IPS-15b (cell line): ENCODE measurements at regions not wholly inside any gene's neighbourhood (a gene's known extent, or its start where the extent isn't known, plus 50 kb on each side); places are given as distances from the start of the nearest gene placed in this dataset.

ENCODE experiments used
- H3K27me3 ChIP-seq: one replicate; pipeline ENCODE4 v1.6.1; 2013; ENCODE audit warnings: low read length; ENCODE audit not compliant: control insufficient read depth, insufficient read depth
- H3K36me3 ChIP-seq: one replicate; pipeline ENCODE4 v1.6.1; 2013; ENCODE audit warnings: low read length; ENCODE audit not compliant: control insufficient read depth, insufficient read depth
- H3K4me1 ChIP-seq: one replicate; pipeline ENCODE4 v1.6.1; 2013; ENCODE audit warnings: mild to moderate bottlenecking, low read length; ENCODE audit not compliant: control insufficient read depth, insufficient read depth
- H3K4me3 ChIP-seq: one replicate; pipeline ENCODE4 v1.5.1; 2013; ENCODE audit warnings: low read depth, low read length
- H3K9ac ChIP-seq: one replicate; pipeline ENCODE4 v1.6.1; 2013; ENCODE audit warnings: low read depth, mild to moderate bottlenecking, low read length
- H3K9me3 ChIP-seq: one replicate; pipeline ENCODE4 v1.6.1; 2013; ENCODE audit warnings: mild to moderate bottlenecking, low read length; ENCODE audit not compliant: control insufficient read depth, insufficient read depth

DNA sequence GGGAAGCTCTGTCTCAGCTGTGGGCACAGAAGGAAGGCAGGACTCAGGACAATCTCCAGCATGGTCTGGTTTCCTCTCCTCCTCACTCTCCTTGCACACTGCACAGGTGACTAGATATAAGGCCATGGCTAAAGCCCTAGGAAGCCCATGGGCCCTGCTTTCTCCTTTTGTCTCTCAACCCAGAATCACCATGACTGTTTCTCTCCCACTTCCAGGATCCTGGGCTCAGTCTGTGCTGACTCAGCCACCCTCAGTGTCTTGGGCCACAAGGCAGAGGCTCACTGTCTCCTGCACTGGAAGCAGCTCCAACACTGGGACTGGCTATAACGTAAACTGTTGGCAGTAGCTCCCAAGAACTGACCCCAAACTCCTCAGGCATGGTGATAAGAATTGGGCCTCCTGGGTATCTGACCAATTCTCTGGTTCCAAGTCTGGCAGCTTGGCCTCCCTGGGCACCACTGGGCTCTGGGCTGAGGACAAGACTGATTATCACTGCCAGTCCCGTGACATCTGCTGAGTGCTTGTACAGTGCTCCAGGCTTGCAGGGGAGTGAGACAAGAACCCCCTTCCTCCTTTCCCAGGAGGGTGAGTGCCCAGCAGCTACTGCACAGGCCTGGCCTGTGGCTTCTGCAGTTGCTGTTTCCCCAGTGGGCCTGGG, 104.0 kb upstream of the TOP3B start:
- Histone ChIP-seq H3K9ac (no peak overlapping the region), H3K36me3 (no peaks in the 10 kb centered on the region), H3K4me1 (no peaks in the 10 kb centered on the region), H3K4me3 (no peak overlapping the region), H3K27me3 (peaks cover 99% of the 10 kb centered on the region), H3K9me3 (no peaks in the 10 kb centered on the region)

DNA sequence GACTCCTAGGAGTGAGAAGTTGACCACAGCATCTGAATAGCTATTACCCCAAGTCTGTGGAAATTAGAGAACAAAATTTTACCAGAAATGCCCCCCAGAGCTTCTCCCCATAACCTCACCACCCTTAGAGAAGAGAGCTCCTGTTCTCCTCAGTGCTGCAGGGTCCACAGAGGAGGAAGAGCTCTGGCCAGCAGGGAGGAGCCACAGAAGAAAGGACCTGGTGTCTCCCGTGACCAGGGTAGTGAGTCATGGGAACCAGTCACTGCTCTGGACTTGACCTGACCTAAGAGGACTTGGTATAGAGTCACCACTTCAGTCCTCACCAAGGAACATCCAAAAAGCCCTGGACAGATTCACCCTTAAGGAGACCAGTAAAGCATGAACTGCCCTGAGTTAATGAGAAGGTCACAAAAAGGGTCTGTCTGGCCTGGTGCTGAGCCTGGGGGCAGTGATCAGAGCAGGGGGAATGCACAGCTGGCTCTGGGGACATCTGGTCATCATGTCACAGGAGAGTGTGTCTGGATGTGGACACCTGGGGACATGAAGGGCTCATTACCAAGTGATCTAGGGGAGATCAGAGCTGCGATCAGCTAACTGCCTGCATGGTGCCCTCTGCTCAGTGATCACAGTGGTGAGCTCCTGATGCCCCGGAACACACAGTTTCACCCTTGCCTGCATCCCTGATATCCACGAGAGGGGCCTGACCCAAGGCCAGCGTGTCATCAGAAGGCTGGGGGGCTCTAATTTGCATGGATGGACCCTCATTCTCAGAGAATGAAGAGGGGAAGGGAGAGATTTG, 103.3 kb upstream of the TOP3B start:
- Histone ChIP-seq H3K36me3 (no peaks in the 10 kb centered on the region), H3K9me3 (no peaks in the 10 kb centered on the region), H3K4me1 (no peaks in the 10 kb centered on the region), H3K27me3 (peaks cover 99% of the 10 kb centered on the region), H3K4me3 (no peak overlapping the region), H3K9ac (no peak overlapping the region)

DNA sequence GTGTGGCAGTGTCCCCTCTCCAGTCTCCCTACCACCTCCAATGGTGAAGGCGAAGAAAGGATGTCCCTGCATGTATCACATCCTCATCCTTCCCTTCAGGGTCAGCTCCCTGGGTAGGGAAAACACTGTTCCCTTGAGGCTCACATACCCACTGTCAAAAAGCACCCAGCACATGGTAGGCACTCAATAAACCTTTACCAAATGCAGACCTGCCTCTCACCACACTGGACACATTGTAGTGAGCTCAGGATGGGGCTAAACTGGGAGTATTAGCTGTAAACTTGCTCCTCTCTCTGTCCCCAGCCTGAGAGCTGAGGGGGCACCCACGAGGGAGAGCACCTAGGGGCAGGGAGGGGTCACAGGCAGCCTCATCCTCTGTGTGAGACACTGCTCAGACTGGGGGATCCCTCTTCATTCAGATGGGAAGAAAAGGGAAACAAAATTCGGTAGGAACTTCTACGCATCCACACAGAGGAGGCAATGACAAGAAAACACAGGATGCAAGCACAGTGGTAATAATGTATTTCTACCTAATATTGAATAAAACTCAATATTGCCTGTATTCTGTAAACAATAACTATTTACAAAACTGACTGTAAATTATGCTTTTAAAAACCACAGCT, 101.6 kb upstream of the TOP3B start:
- H3K27me3 ChIP-seq = peaks cover 99% of the 10 kb centered on the region
- no peaks in the 10 kb centered on the region for H3K4me1 ChIP-seq
- H3K36me3 ChIP-seq = no peaks in the 10 kb centered on the region

DNA sequence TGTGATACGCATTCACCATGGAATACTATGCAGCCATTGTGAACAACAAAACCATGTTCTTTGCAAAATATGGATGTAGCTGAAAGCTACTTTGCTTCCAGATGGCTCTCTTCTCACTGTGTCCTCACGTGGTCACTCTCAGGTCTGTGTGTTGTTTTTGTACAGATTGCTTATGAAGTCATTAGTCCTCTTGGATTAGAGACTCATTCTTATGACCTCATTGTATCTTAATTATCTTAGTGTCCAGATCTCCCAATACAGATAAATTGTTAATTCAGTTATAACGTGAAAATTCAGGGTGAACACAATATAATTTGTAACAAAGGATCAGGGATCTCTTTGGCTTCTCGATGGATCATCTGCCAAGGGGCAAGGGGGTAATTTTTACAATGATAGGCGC, 100.4 kb upstream of the TOP3B start:
- peaks cover 99% of the 10 kb centered on the region for H3K27me3 ChIP-seq
- H3K4me1 ChIP-seq = no peaks in the 10 kb centered on the region
- H3K9me3 ChIP-seq = no peaks in the 10 kb centered on the region
- no peaks in the 10 kb centered on the region for H3K36me3 ChIP-seq
- H3K4me3 ChIP-seq = no peak overlapping the region
- no peak overlapping the region for H3K9ac ChIP-seq

More for the DNA sequence above, 101.6 kb upstream of the TOP3B start:
- H3K4me3 ChIP-seq = no peak overlapping the region
- no peak overlapping the region for H3K9ac ChIP-seq
- no peaks in the 10 kb centered on the region for H3K9me3 ChIP-seq

DNA sequence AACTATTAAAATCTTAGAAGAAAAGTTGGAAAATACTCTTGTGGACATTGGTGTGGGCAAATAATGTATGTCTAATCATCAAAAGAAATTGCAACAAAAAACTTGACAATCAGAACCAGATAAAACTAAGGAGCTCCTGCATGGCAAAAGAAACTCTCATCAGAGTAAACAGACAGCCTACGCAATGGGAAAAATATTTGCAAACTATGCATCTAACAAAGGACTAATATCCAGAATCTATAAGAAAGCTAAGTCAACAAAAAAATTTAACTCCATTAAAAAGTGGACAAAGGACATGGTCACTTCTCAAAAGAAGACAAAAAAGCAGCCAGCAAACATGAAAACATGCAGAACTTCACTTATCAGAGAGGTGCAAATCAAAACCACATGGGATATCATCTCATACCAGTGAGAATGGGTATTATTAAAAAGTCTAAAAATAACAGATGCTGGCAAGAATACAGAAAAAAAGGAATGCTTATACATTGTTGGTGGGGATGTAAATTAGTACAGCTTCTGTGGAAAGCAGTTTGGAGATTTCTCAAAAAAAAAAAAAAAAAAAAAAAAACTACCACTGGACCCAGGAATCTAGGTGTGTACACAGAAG, 99.7 kb upstream of the TOP3B start:
- H3K36me3 ChIP-seq = no peaks in the 10 kb centered on the region
- H3K9ac ChIP-seq = no peak overlapping the region
- H3K27me3 ChIP-seq = peaks cover 100% of the 10 kb centered on the region
- H3K4me1 ChIP-seq = no peaks in the 10 kb centered on the region
- no peak overlapping the region for H3K4me3 ChIP-seq
- H3K9me3 ChIP-seq = no peaks in the 10 kb centered on the region

DNA sequence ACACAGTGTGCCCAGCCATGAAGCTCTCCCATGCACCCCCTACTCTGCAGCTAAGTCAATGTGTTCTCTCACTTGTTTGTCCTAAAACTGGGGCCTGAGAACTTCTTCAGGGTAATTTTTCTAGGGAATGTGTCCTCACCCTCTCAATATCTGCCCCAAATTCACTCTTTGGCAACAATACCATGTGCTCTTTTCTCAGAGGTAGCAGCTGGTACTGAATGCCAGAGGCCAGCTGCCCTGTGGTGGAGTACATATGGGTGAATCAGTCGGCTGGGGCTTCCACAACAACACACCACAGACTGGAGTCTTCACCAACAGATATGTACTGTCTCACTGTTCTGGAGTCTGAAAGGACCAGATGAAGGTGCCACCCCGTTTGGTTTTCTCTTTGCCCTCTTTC, 97.7 kb upstream of the TOP3B start:
- Histone ChIP-seq H3K4me1 (no peaks in the 10 kb centered on the region), H3K4me3 (no peak overlapping the region), H3K9ac (no peak overlapping the region), H3K36me3 (no peaks in the 10 kb centered on the region), H3K27me3 (peaks cover 100% of the 10 kb centered on the region), H3K9me3 (no peaks in the 10 kb centered on the region)

DNA sequence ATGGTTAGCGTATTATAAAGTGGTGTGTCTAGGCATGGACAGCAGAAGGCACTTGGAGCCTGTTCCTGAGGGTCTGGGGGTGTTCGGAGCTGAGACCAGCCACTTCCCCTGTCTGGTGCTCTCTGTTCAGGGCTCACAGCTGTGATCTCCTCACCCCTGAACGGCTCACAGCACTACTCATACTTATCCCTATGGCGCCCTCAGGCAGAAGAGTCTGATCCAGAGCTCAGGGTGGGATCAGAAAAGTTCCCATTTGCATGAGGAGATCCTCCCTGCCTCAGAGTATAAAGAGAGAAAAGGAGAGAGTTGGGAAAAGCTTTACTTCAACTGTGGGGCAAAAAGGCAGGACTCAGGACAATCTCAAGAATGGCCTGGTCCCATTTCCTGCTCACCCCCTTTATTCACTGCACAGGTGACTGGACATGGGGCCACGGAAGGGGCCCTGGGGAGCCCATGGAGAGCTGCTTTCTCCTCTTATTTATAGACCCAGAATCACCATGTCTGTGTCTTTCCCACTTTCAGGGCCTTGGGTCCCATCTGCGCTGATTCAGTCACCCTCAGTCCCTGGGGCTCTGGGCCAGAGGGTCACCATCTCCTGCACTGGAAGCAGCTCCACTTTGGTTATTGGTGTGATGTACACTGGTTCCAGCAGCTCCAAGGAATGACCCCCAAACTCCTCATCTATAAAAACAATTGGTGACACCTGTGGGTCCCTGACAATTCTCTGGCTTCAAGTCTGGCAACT, 97.0 kb upstream of the TOP3B start:
- Histone ChIP-seq H3K9ac (no peak overlapping the region), H3K4me3 (no peak overlapping the region), H3K4me1 (no peaks in the 10 kb centered on the region), H3K27me3 (peaks cover 100% of the 10 kb centered on the region), H3K9me3 (no peaks in the 10 kb centered on the region), H3K36me3 (no peaks in the 10 kb centered on the region)

DNA sequence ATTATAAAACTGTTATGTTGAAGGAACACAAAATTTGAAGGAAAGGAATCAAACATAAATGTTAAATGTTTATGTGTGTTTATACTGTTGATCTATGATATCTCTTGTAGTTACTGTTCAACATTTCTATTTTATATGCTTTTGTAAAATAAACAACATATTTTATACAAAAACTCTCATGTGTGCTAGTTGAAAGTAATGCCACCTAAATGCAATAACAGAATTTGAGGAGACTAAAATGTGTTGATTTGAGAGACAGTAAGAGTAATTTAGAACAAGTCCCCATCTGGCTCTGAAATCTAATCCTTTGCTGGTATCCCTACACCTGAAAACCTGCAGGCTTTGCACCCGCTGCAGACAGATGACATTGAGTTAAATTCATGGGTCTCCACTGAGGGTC, 95.7 kb upstream of the TOP3B start:
- Histone ChIP-seq H3K36me3 (no peaks in the 10 kb centered on the region), H3K4me3 (no peak overlapping the region), H3K9me3 (no peaks in the 10 kb centered on the region), H3K27me3 (peaks cover 100% of the 10 kb centered on the region), H3K9ac (no peak overlapping the region), H3K4me1 (no peaks in the 10 kb centered on the region)

DNA sequence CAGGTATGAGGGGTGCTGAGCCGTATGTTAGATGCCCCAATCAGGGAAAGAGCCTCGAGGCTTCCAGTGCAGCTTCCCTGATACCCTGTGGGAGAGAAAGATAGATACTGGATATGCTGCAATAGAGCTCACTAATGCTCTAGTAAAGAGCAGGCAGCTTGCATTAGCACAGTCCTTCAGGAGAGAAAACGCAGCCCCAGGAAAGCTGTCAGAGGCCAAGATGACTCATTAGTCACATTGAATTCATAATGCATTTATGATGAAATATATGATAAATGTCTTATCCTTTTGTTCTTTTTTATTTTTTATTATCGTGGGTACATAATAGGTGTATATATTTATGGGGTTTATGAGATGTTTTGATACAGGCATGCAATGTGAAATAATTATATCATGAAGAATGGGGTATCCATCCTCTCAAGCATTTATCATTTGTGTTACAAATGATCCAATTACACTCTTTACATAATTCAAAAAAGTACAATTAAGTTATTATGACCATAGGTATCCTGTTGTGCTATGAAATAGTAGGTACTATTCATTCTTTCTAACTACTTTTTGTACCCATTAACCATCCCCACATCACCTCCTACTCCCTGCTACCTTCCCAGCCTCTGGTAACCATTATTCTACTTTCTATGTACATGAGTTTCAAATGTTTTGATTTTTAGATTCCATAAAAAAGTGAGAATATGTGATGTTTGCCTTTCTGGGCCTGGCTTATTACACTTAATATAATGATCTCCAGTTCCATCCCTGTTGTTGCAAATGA, 94.5 kb upstream of the TOP3B start:
- Histone ChIP-seq H3K9ac (no peak overlapping the region), H3K9me3 (no peaks in the 10 kb centered on the region), H3K27me3 (peaks cover 100% of the 10 kb centered on the region)

DNA sequence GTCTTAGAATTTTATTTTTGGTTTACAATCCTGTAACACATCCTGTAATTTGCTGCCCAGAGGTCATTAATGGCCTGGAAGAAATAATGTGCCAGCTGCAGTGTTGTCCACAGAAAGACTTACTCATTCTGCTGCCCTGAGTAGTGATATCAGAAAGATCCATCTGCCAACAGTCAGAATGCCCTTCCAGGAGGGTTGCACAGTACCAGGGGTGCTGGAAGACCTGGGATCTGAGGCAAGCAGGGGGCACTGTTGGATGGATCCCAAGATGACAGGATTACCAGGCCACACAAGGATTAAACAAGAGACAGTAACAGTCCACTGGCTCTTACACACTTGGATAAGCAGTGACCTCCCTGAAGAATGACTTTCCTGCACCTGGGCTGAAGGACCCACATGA, 93.8 kb upstream of the TOP3B start:
- H3K4me1 ChIP-seq = no peaks in the 10 kb centered on the region
- H3K27me3 ChIP-seq = peaks cover 100% of the 10 kb centered on the region
- no peaks in the 10 kb centered on the region for H3K36me3 ChIP-seq
- no peak overlapping the region for H3K9ac ChIP-seq
- no peaks in the 10 kb centered on the region for H3K9me3 ChIP-seq
- H3K4me3 ChIP-seq = no peak overlapping the region

More for the DNA sequence above, 94.5 kb upstream of the TOP3B start:
- H3K4me1 ChIP-seq = no peaks in the 10 kb centered on the region
- H3K36me3 ChIP-seq = no peaks in the 10 kb centered on the region
- H3K4me3 ChIP-seq = no peak overlapping the region
